Right lobe of liver (tissue), 6 donors: ENCODE measurements at regions not wholly inside any gene's neighbourhood (a gene's known extent, or its start where the extent isn't known, plus 50 kb on each side); places are given as distances from the start of the nearest gene placed in this dataset.
A peak's percentile ranks its signal among the peaks of the same experiment; 100 is the strongest.
"Not testable (repeated sequence)": the region's sequence is repeated elsewhere in the genome, so short reads cannot be mapped to it uniquely, and the experiment has no call there.

Source experiments
- ATAC-seq, 4 donors: fragments of 200-7000 bp; cut with Tn5 transposase; one replicate each; pipeline ENCODE4 v1.9.1; 2020; ENCODE audit warnings: mild to moderate bottlenecking in 4 of 4, moderate library complexity in 4 of 4
- DNase-seq, 3 donors: peaks; one replicate each; pipeline ENCODE4 v3.0.0-alpha.2; 2020
- H3K27ac ChIP-seq, 3 donors: fragments of 200-600 bp; one replicate each; pipeline ENCODE4 v1.8.0; 2022
- H3K27me3 ChIP-seq, 2 donors: fragments of 200-600 bp; one replicate each; pipeline ENCODE4 v1.8.0; 2022
- H3K36me3 ChIP-seq, 4 donors: fragments of 200-600 bp; sonication (generic) in 1 of 4; one replicate each; pipeline versions ENCODE4 v1.5.1 to v1.8.0; 2017 to 2022; ENCODE audit warnings: control low read depth in 1 of 4
- H3K4me1 ChIP-seq, 4 donors: fragments of 200-600 bp; sonication (generic) in 1 of 4; one replicate each; pipeline versions ENCODE4 v1.5.1 to v1.8.0; 2017 to 2022; ENCODE audit warnings: control low read depth in 1 of 4
- H3K4me3 ChIP-seq, 3 donors: fragments of 200-600 bp; one replicate each; pipeline ENCODE4 v1.8.0; 2022
- H3K9me3 ChIP-seq, 4 donors: fragments of 200-600 bp; sonication (generic) in 1 of 4; one replicate each; pipeline versions ENCODE4 v1.5.1 to v1.8.0; 2017 to 2022; ENCODE audit warnings: control low read depth in 1 of 4
- POLR2A ChIP-seq: fragments of 450-650 bp; IDR thresholded peaks from one replicate; pipeline ENCODE4 v1.6.1; 2017; ENCODE audit warnings: antibody characterized with exemption, mild to moderate bottlenecking
- WGBS: methylation state at CpG from one replicate; pipeline ENCODE4 v1.1.6; 2018; ENCODE audit warnings: low coverage, low lambda C conversion rate; ENCODE audit not compliant: insufficient coverage; ENCODE audit errors: missing lambda C conversion rate; 5-methylcytosine and 5-hydroxymethylcytosine counted together
- intact Hi-C, 2 donors: fragments of 100-400 bp; cut with DNase I; formaldehyde crosslinking; loops; one replicate each; pipeline versions ENCODE4 v1.11.2 to v1.14.1; 2022
- TF ChIP-seq, protein P1 (sequence below), 4 donors: fragments of 200-600 bp in 3 of 4; fragments of 450-650 bp in 1 of 4; IDR thresholded peaks; one replicate each; pipeline versions ENCODE4 v1.5.1 to v1.8.0; 2016 to 2022; ENCODE audit warnings: antibody characterized with exemption in 4 of 4, mild to moderate bottlenecking in 2 of 4
- donor health status: DM: no; HTN: yes; CAD: no.
- donor health status: DM: no; HTN: no; CAD: no.
- donor health status: DM: no; HTN: no; CAD: no.
- donor health status: DM: no; HTN: yes; CAD: no.
- donor health status: DM: no; HTN: yes; CAD: no.

DNA sequence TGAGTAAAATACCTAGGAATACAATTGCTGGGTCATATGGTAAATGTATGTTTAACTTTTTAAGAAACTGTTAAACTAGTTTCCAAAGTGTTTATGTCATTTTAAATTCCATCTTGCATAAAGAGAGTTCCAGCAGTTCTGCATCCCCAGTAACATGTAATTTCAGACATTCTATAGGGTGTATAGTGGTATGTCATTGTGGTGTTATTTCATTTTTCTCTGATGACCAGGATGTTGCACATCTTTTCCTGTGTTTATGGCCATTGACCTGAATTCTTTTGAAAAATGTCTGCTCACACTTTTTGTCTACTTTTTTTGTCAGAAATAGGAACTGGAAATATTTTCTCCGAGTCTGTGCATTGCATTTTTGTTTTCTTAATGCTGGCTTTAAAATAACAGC is 128.9 kb downstream of the TMEM200A start:
- 38% methylated on average over 1 of the region's 1 CpG for WGBS
- intact Hi-C loops = no loop called here
- no peaks in the 10 kb centered on the region for H3K9me3 ChIP-seq
- H3K4me1 ChIP-seq = no peaks in the 10 kb centered on the region
- H3K36me3 ChIP-seq = no peaks in the 10 kb centered on the region
- ATAC-seq = no peak
- no peak for DNase-seq
- H3K27me3 ChIP-seq = no peaks in the 10 kb centered on the region
- H3K4me3 ChIP-seq = no peak overlapping the region
- TF ChIP-seq POLR2A = no peak
- TF ChIP-seq, protein P1, sequence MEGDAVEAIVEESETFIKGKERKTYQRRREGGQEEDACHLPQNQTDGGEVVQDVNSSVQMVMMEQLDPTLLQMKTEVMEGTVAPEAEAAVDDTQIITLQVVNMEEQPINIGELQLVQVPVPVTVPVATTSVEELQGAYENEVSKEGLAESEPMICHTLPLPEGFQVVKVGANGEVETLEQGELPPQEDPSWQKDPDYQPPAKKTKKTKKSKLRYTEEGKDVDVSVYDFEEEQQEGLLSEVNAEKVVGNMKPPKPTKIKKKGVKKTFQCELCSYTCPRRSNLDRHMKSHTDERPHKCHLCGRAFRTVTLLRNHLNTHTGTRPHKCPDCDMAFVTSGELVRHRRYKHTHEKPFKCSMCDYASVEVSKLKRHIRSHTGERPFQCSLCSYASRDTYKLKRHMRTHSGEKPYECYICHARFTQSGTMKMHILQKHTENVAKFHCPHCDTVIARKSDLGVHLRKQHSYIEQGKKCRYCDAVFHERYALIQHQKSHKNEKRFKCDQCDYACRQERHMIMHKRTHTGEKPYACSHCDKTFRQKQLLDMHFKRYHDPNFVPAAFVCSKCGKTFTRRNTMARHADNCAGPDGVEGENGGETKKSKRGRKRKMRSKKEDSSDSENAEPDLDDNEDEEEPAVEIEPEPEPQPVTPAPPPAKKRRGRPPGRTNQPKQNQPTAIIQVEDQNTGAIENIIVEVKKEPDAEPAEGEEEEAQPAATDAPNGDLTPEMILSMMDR (IDR thresholded peaks at IDR 0.05) = no peak
- no peak overlapping the region for H3K27ac ChIP-seq

DNA sequence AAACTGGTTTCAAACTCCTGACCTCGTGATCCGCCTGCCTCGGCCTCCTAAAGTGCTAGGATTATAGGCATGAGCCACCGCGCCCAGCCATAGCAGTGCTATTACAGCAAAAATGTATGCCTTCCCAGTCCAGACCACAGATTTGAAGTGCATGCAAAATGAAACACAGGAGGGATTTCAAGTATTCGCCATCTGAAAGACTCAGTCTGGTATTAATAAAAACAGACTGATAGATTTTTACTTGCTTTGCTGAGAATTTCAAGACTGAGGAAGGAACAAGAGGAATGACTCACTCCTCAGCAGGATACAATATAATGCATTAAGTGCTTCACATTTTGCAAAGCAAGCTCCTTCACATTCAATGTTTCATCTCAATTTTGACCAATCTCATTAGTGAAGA is 134.9 kb downstream of the TMEM200A start:
- Histone ChIP-seq H3K27ac (no peak overlapping the region), H3K36me3 (no peaks in the 10 kb centered on the region), H3K4me1 (peaks cover 0 to 14% (median 0%) of the 10 kb centered on the region in 4 donors), H3K4me3 (no peak overlapping the region), H3K27me3 (no peaks in the 10 kb centered on the region), H3K9me3 (no peaks in the 10 kb centered on the region)
- 83% methylated on average over 6 of the region's 6 CpGs for WGBS
- ATAC-seq (no peak), DNase-seq (no peak)
- TF ChIP-seq, protein P1 (IDR thresholded peaks at IDR 0.05) = no peak
- no peak for TF ChIP-seq POLR2A
- intact Hi-C loops = no loop called here

DNA sequence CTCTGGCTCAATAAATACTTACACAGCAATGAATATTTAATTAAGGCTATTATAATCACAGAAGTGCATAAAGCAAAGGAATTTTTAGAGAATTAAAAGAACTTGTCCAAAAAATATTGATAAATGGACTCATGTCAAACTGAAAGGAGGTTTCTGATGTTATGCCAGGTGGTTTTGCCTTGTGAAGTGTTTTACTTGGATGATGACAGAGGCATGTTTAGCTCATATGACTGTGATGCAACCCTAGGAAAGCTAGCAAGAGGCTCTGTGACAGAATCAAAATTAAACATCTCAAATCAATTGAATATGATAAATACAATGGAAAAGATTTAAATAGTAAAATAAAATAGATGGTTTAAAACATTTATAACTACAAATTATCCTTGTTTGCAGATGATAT is 137.3 kb downstream of the TMEM200A start:
- Histone ChIP-seq H3K27ac (no peak overlapping the region), H3K4me1 (peaks cover 0 to 14% (median 0%) of the 10 kb centered on the region in 4 donors), H3K27me3 (no peaks in the 10 kb centered on the region), H3K4me3 (no peak overlapping the region), H3K9me3 (no peaks in the 10 kb centered on the region), H3K36me3 (no peaks in the 10 kb centered on the region)
- intact Hi-C loops = no loop called here
- TF ChIP-seq, protein P1 (IDR thresholded peaks at IDR 0.05) = no peak
- no peak for TF ChIP-seq POLR2A
- ATAC-seq (peak; percentile 59 to 90 (median 67)), DNase-seq (no peak)

DNA sequence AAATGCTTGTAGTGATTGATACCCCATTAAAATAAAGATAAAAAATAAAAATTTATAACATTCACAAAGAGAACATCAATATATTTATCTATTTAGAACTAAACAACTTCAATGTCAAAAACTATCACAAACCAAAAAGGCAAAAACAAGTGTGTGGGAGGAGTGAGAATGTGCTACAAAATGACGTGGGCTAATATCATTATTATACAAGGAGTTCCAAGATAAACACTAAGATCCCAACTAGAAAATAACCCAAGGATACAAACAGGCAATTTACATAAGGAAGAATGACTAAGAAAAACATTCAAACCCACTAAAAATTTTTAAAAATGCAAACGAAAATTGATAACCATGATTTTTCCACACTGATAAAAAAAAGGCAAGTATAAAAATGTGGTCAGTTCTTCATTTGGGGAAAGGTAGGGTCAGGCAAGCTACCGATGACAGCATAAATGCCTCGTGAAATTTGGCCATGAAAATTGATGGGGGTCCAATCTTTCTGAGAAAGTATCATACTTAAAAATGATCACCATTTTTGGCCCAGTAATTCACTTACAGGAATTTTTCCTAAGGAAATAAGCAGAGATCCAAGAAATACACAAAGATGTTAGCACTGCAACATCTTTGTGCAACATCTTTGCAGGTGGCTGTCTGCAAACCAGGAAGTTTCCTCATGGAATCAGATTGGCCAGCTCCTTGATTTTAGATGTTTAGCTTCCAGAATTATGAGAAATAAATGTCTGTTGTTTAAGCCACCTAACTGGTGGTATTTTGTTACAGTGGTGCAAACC is 140.2 kb downstream of the TMEM200A start:
- H3K4me3 ChIP-seq = no peak overlapping the region
- 56% methylated on average over 4 of the region's 4 CpGs for WGBS
- H3K27me3 ChIP-seq = no peaks in the 10 kb centered on the region
- peaks cover 0 to 14% (median 0%) of the 10 kb centered on the region in 4 donors for H3K4me1 ChIP-seq
- ATAC-seq (no peak), DNase-seq (no peak)
- H3K27ac ChIP-seq = no peak overlapping the region
- no peaks in the 10 kb centered on the region for H3K36me3 ChIP-seq
- H3K9me3 ChIP-seq = no peaks in the 10 kb centered on the region
- intact Hi-C loops = no loop called here
- TF ChIP-seq POLR2A = no peak

DNA sequence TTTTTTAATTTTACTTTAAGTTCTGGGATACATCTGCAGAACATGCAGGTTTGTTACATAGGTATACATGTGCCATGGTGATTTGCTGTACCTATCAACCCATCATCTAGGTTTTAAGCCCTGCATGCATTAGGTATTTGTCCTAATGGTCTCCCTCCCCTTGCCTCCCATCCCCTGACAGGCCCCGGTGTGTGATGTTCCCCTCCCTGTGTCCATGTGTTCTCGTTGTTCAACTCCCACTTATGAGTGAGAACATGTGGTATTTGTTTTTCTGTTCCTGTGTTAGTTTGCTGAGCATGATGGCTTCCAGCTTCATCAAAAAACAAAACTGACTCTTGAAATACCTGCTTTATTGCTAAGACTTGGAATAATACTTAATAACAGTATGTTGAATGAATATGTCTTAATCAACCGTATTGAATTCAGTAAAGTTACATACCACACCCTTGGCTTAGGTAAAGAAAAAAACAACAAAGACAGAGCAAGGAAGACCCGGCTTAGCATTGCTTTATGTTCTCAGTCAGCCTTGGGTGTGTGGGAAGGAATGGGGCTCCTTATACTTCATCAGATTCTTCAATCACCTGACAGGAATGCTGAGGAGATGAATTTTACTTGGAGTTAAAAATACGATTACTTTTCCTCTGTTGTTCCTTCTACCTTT is 141.3 kb downstream of the TMEM200A start:
- H3K9me3 ChIP-seq, ATAC-seq, H3K27ac ChIP-seq, intact Hi-C loops, DNase-seq, H3K27me3 ChIP-seq, H3K4me3 ChIP-seq, H3K36me3 ChIP-seq: not testable (repeated sequence)
- H3K4me1 ChIP-seq = peaks cover 0 to 14% (median 0%) of the 10 kb centered on the region in 4 donors
- 51% methylated on average over 5 of the region's 5 CpGs for WGBS
